ENCODE measurements at regions not wholly inside any gene's neighbourhood (a gene's known extent, or its start where the extent isn't known, plus 50 kb on each side); places are given as distances from the start of the nearest gene placed in this dataset.

GRCh38 chr18:56030060-56030459 is 442.1 kb upstream of the TCF4 start:
- no peak for DNase-seq

- DNase-seq, result no peak
Observed at GRCh38 chr18:56028514-56028913, 440.5 kb upstream of the TCF4 start.

GRCh38 chr18:56026509-56026908 is 438.5 kb upstream of the TCF4 start:
- DNase-seq, result no peak

- DNase-seq, result no peak
Observed at GRCh38 chr18:56021809-56022195, 433.8 kb upstream of the TCF4 start.

GRCh38 chr18:56021136-56021808 is 433.3 kb upstream of the TCF4 start:
- DNase-seq, result no peak

GRCh38 chr18:56019908-56020307 is 431.9 kb upstream of the TCF4 start:
- DNase-seq, result no peak

- DNase-seq, result no peak
Observed at GRCh38 chr18:56019156-56019555, 431.2 kb upstream of the TCF4 start.

GRCh38 chr18:56009411-56009810 is 421.4 kb upstream of the TCF4 start:
- no peak for DNase-seq

- DNase-seq, result peak in 2 of 56 donors; percentile 3 to 34
Observed at GRCh38 chr18:56003720-56004088, 415.7 kb upstream of the TCF4 start.

GRCh38 chr18:56003009-56003719 is 415.2 kb upstream of the TCF4 start:
- peak in 20 of 56 donors; percentile 4 to 68 (median 24) for DNase-seq

- no peak for DNase-seq
Observed at GRCh38 chr18:56001576-56001975, 413.6 kb upstream of the TCF4 start.

- no peak for DNase-seq
Observed at GRCh38 chr18:56000041-56000440, 412.0 kb upstream of the TCF4 start.

- DNase-seq, result peak in 4 of 56 donors; percentile 6 to 12 (median 9)
Observed at GRCh38 chr18:55999641-56000040, 411.6 kb upstream of the TCF4 start.

GRCh38 chr18:55998801-55999385 is 410.9 kb upstream of the TCF4 start:
- peak in 1 of 56 donors; percentile 2 for DNase-seq

- DNase-seq, result peak in 55 of 56 donors; percentile 5 to 83 (median 68)
Observed at GRCh38 chr18:55998071-55998522, 410.1 kb upstream of the TCF4 start.

- peak in 4 of 56 donors; percentile 2 to 7 (median 3) for DNase-seq
Observed at GRCh38 chr18:55997151-55997561, 409.2 kb upstream of the TCF4 start.

GRCh38 chr18:55996717-55997116 is 408.7 kb upstream of the TCF4 start:
- no peak for DNase-seq

- DNase-seq, result no peak
Observed at GRCh38 chr18:55990186-55990585, 402.2 kb upstream of the TCF4 start.

- no peak for DNase-seq
Observed at GRCh38 chr18:55988537-55988936, 400.5 kb upstream of the TCF4 start.

GRCh38 chr18:55983433-55983832 is 395.4 kb upstream of the TCF4 start:
- DNase-seq, result no peak

GRCh38 chr18:55982992-55983391 is 395.0 kb upstream of the TCF4 start:
- DNase-seq, result no peak

GRCh38 chr18:55981712-55982475 is 393.9 kb upstream of the TCF4 start:
- DNase-seq, result no peak

All from nucleus accumbens (tissue), 56 donors.